Neuronal stem cell (in vitro differentiated cells): ENCODE measurements at regions not wholly inside any gene's neighbourhood (a gene's known extent, or its start where the extent isn't known, plus 50 kb on each side); places are given as distances from the start of the nearest gene placed in this dataset.

Experiments
- DNase-seq: peaks from one replicate; pipeline ENCODE4 v3.0.0-alpha.2; 2013; ENCODE audit warnings: low spot score
- H2AFZ ChIP-seq: one replicate; pipeline ENCODE4 v1.6.1; 2013; ENCODE audit warnings: mild to moderate bottlenecking, low read length, inconsistent platforms
- H2AK5ac ChIP-seq: 2 replicates; pipeline ENCODE4 v1.6.1; 2013; ENCODE audit warnings: low read depth, mild to moderate bottlenecking, inconsistent platforms, low read length, moderate library complexity, mixed read lengths
- H2BK120ac ChIP-seq: 2 replicates; pipeline ENCODE4 v1.6.1; 2013; ENCODE audit warnings: low read depth, mild to moderate bottlenecking, inconsistent platforms, low read length, moderate library complexity, mixed read lengths
- H2BK12ac ChIP-seq: one replicate; pipeline ENCODE4 v1.6.1; 2013; ENCODE audit warnings: low read length, inconsistent platforms
- H2BK15ac ChIP-seq: 2 replicates; pipeline ENCODE4 v1.6.1; 2013; ENCODE audit warnings: mild to moderate bottlenecking, low read length, inconsistent platforms, mixed read lengths
- H2BK5ac ChIP-seq: one replicate; pipeline ENCODE4 v1.6.1; 2013; ENCODE audit warnings: inconsistent platforms, mild to moderate bottlenecking, low read length, moderate library complexity
- H3K14ac ChIP-seq: one replicate; pipeline ENCODE4 v1.6.1; 2013; ENCODE audit warnings: low read length, inconsistent platforms
- H3K18ac ChIP-seq: 2 replicates; pipeline ENCODE4 v1.6.1; 2013; ENCODE audit warnings: low read length, inconsistent platforms
- H3K23ac ChIP-seq: 2 replicates; pipeline ENCODE4 v1.6.1; 2013; ENCODE audit warnings: low read depth, mild to moderate bottlenecking, mixed read lengths, low read length, inconsistent platforms; ENCODE audit not compliant: poor library complexity
- H3K27ac ChIP-seq: replicated peaks from 3 replicates; pipeline ENCODE4 v1.5.1; 2013; ENCODE audit warnings: low read length, inconsistent platforms
- H3K27me3 ChIP-seq, 3 experiments: 2 replicates each; pipeline ENCODE4 v1.6.1; 2013; ENCODE audit warnings: low read length in 3 of 3, mild to moderate bottlenecking in 2 of 3, inconsistent platforms in 1 of 3, low read depth in 1 of 3, mixed read lengths in 1 of 3, moderate library complexity in 1 of 3; ENCODE audit not compliant: control insufficient read depth in 3 of 3, insufficient read depth in 3 of 3
- H3K36me3 ChIP-seq, 2 donors: replicated peaks in 1 of 2; 2 replicates each; pipeline ENCODE4 v1.6.1; 2013; ENCODE audit warnings: low read length in 2 of 2; ENCODE audit not compliant: control insufficient read depth in 2 of 2, insufficient read depth in 2 of 2
- H3K4ac ChIP-seq: 2 replicates; pipeline ENCODE4 v1.6.1; 2013; ENCODE audit warnings: inconsistent platforms, mild to moderate bottlenecking, low read length, moderate library complexity
- H3K4me1 ChIP-seq, 2 donors: 1 replicate in 1 of 2; 2 replicates in 1 of 2; pipeline ENCODE4 v1.6.1; 2013; ENCODE audit warnings: low read length in 2 of 2, low read depth in 1 of 2; ENCODE audit not compliant: control insufficient read depth in 2 of 2, insufficient read depth in 1 of 2
- H3K4me2 ChIP-seq: one replicate; pipeline ENCODE4 v1.6.1; 2013; ENCODE audit warnings: mild to moderate bottlenecking, low read length, inconsistent platforms; ENCODE audit not compliant: insufficient read depth, poor library complexity, severe bottlenecking
- H3K4me3 ChIP-seq, 2 donors: 2 replicates each; pipeline ENCODE4 v1.5.1; 2013; ENCODE audit warnings: low read length in 2 of 2, mild to moderate bottlenecking in 2 of 2, inconsistent platforms in 1 of 2, moderate library complexity in 1 of 2
- H3K79me1 ChIP-seq: one replicate; pipeline ENCODE4 v1.6.1; 2013; ENCODE audit warnings: low read depth, mild to moderate bottlenecking, inconsistent platforms, low read length, moderate library complexity
- H3K9ac ChIP-seq: one replicate; pipeline ENCODE4 v1.6.1; 2013; ENCODE audit warnings: mild to moderate bottlenecking, low read depth, low read length, inconsistent platforms; ENCODE audit not compliant: poor library complexity
- H3K9me3 ChIP-seq, 2 donors: replicated peaks in 1 of 2; 2 replicates each; pipeline versions ENCODE3 to v1.6.1; 2013; ENCODE audit warnings: low read length in 2 of 2, mild to moderate bottlenecking in 2 of 2, inconsistent platforms in 1 of 2, low read depth in 1 of 2, mixed read lengths in 1 of 2, moderate library complexity in 1 of 2; ENCODE audit not compliant: control insufficient read depth in 2 of 2, insufficient read depth in 1 of 2
- H4K8ac ChIP-seq: one replicate; pipeline ENCODE4 v1.6.1; 2013; ENCODE audit warnings: low read depth, mild to moderate bottlenecking, inconsistent platforms, low read length, moderate library complexity
- H4K91ac ChIP-seq: one replicate; pipeline ENCODE4 v1.6.1; 2013; ENCODE audit warnings: low read length, low read depth, mild to moderate bottlenecking, inconsistent platforms; ENCODE audit not compliant: poor library complexity
- WGBS, 2 donors: extraction: QIAGEN DNeasy Blood & Tissue Kit; methylation state at CpG; one replicate each; pipeline ENCODE4 v1.1.7; 2013; ENCODE audit warnings: missing lambda C conversion rate in 2 of 2, mixed read lengths in 1 of 2; ENCODE audit not compliant: insufficient read length in 2 of 2, insufficient replicate concordance in 1 of 2; ENCODE audit errors: extremely low coverage in 2 of 2; 5-methylcytosine and 5-hydroxymethylcytosine counted together

DNA sequence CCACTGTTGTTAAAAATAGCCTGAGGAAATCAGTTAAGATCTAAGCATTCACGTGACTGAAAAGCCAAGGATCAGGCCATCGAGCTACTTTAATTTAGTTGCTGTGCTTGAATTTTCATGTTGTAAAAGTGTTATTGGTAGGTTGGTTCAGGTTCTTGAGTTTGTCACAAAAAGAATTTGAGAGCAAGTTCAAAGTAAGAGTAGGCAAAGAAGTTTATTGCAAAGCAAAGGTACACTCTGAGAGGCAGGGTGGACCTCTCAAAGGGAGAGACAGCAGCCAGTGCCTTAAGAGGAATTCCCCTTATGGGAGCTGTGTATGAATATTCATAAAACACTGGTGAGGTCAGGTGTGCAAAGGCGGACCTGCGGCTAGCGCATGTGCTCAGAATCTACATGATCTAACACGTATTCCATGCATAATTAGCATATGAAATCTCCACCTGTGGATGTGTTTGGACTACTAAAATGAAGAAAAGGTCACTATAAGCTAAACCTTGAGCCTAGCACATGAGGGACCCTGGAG is 236.5 kb downstream of the NDUFA10 start:
- Histone ChIP-seq H4K91ac (no peak overlapping the region), H3K4me1 (peaks cover 0 to 7% of the 10 kb centered on the region in 2 donors), H2AFZ (no peak overlapping the region), H3K27ac (no peak overlapping the region), H3K23ac (no peak overlapping the region), H3K4ac (no peak overlapping the region), H4K8ac (no peak overlapping the region), H2BK12ac (no peak overlapping the region), H2BK120ac (no peak overlapping the region), H3K4me3 (no peak overlapping the region), H3K79me1 (no peaks in the 10 kb centered on the region), H2BK15ac (no peak overlapping the region), H3K18ac (no peak overlapping the region), H3K14ac (no peak overlapping the region), H3K9me3 (peaks cover 0 to 7% of the 10 kb centered on the region in 2 donors), H3K9ac (no peak overlapping the region), H3K36me3 (no peaks in the 10 kb centered on the region), H2AK5ac (no peak overlapping the region), H3K4me2 (no peak overlapping the region), H2BK5ac (no peak overlapping the region), H3K27me3 (peaks cover 0 to 12% (median 6%) of the 10 kb centered on the region in 3 experiments)
- no CpG with 5 or more reads among the region's 6 CpGs for WGBS, 2 donors
- DNase-seq, result no peak

DNA sequence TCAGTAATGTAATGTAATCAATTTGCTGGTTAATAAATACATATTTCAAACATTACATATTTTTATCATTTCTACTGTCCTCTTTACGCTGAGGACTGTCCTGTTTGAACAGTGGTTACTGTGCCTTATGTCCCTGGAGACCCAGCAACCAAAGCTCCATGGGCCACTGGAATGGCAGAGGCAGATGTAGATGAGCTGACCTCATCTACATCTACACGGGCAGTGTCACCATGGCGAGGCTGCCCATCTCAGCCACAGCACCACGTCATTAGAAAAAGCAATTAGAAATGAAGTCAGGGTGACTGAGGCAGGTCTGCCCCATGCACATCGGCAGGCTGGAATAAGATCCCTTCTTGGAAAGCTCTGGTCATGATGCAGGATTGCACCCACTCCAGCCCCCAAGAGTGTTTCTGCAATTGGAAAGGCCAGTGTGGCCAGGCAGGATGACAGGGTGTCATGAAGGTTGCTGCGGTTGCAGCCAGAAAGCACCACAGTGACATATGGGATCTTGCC is 237.5 kb downstream of the NDUFA10 start:
- WGBS, 2 donors, result no CpG with 5 or more reads among the region's 6 CpGs
- no peak for DNase-seq
- H3K4ac ChIP-seq, result no peak overlapping the region

DNA sequence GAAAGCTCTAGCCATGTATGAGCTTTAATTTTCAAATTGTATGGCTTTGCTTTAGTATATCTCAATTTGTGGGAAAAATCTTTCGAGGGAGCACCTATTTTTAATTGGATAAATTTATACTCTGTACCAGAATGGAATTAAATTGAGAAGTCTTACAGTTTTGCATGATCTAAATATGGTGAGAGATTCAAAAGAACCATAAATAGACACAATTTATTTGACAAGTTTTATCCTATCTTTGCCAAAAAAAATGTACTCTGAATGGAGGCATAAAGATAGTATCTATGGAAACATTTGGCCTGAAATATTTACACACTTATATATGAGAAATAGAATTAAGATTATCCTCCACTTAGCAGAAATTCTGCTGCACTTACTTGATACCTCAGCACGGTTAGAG is 238.4 kb downstream of the NDUFA10 start:
- Histone ChIP-seq H3K27ac (no peak overlapping the region), H3K14ac (no peak overlapping the region), H2BK5ac (no peak overlapping the region), H2BK15ac (no peak overlapping the region), H4K8ac (no peak overlapping the region), H2AK5ac (no peak overlapping the region), H3K4me2 (no peak overlapping the region), H3K9ac (no peak overlapping the region), H3K79me1 (no peaks in the 10 kb centered on the region), H3K27me3 (peaks cover 0 to 10% (median 3%) of the 10 kb centered on the region in 3 experiments), H3K4me1 (peaks cover 0 to 3% of the 10 kb centered on the region in 2 donors), H2BK12ac (no peak overlapping the region), H3K4ac (no peak overlapping the region), H3K4me3 (no peak overlapping the region), H3K9me3 (peaks cover 0 to 12% of the 10 kb centered on the region in 2 donors), H3K36me3 (no peaks in the 10 kb centered on the region), H3K23ac (no peak overlapping the region), H3K18ac (no peak overlapping the region), H2AFZ (no peak overlapping the region), H4K91ac (no peak overlapping the region), H2BK120ac (no peak overlapping the region)
- WGBS, 2 donors, result no CpG with 5 or more reads among the region's 2 CpGs
- no peak for DNase-seq

More for the DNA sequence above, 237.5 kb downstream of the NDUFA10 start:
- no peak overlapping the region for H4K91ac ChIP-seq
- H3K79me1 ChIP-seq, result no peaks in the 10 kb centered on the region
- no peak overlapping the region for H2BK15ac ChIP-seq
- no peak overlapping the region for H3K23ac ChIP-seq
- peaks cover 0 to 11% of the 10 kb centered on the region in 2 donors for H3K9me3 ChIP-seq
- H2AFZ ChIP-seq, result no peak overlapping the region
- H3K4me2 ChIP-seq, result no peak overlapping the region
- no peak overlapping the region for H3K14ac ChIP-seq
- peaks cover 3 to 14% (median 6%) of the 10 kb centered on the region in 3 experiments for H3K27me3 ChIP-seq
- H2BK120ac ChIP-seq, result no peak overlapping the region
- no peak overlapping the region for H3K9ac ChIP-seq
- no peaks in the 10 kb centered on the region for H3K36me3 ChIP-seq
- no peak overlapping the region for H3K18ac ChIP-seq
- no peak overlapping the region for H2AK5ac ChIP-seq
- H3K4me1 ChIP-seq, result peaks cover 0 to 7% of the 10 kb centered on the region in 2 donors
- H2BK5ac ChIP-seq, result no peak overlapping the region
- H4K8ac ChIP-seq, result no peak overlapping the region
- no peak overlapping the region for H3K27ac ChIP-seq
- no peak overlapping the region for H3K4me3 ChIP-seq
- H2BK12ac ChIP-seq, result no peak overlapping the region

DNA sequence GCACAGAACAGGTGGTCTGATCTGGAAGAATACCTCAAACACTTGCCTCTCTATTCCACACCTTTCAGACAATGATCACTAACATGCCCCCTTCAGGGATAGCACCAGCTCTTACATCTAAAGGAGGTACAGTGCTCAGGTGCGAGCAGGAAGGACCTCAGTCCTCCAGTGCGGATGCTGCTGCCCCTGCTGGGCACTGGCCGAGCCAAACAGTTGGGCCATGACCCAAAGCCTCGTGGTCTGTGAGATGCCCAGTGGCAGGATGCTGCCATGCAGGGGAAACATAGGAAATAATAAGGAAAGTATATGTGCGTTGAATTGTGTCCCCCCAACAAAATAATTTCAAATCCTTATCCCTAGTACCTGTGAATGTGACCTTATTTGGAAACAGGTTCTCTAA is 243.7 kb downstream of the NDUFA10 start:
- Histone ChIP-seq H3K14ac (no peak overlapping the region), H3K27ac (no peak overlapping the region), H2BK12ac (no peak overlapping the region), H3K36me3 (no peaks in the 10 kb centered on the region), H2AK5ac (no peak overlapping the region), H3K4ac (no peak overlapping the region), H3K79me1 (no peaks in the 10 kb centered on the region), H3K4me1 (peaks cover 0 to 2% of the 10 kb centered on the region in 2 donors), H2BK15ac (no peak overlapping the region), H3K9me3 (peaks cover 0 to 13% of the 10 kb centered on the region in 2 donors), H4K8ac (no peak overlapping the region), H3K4me3 (no peak overlapping the region), H3K23ac (no peak overlapping the region), H3K9ac (no peak overlapping the region), H2AFZ (no peak overlapping the region), H3K27me3 (peaks cover 0 to 4% (median 3%) of the 10 kb centered on the region in 3 experiments), H3K18ac (no peak overlapping the region), H3K4me2 (no peak overlapping the region), H2BK120ac (no peak overlapping the region), H4K91ac (no peak overlapping the region), H2BK5ac (no peak overlapping the region)
- DNase-seq, result no peak
- WGBS, 2 donors, result no CpG with 5 or more reads among the region's 5 CpGs
